Upper lobe of right lung (tissue), 1 donor: ENCODE measurements at regions not wholly inside any gene's neighbourhood (a gene's known extent, or its start where the extent isn't known, plus 50 kb on each side); places are given as distances from the start of the nearest gene placed in this dataset.

ENCODE experiments used
- ATAC-seq: fragments of 200-7000 bp; cut with Tn5 transposase; one replicate; pipeline ENCODE4 v1.9.1; 2020; ENCODE audit warnings: mild to moderate bottlenecking, moderate library complexity
- DNase-seq: peaks from one replicate; pipeline ENCODE4 v3.0.0-alpha.2; 2020
- H3K27ac ChIP-seq: fragments of 200-600 bp; one replicate; pipeline ENCODE4 v1.8.0; 2022
- H3K27me3 ChIP-seq: fragments of 200-600 bp; one replicate; pipeline ENCODE4 v1.8.0; 2022; ENCODE audit warnings: mild to moderate bottlenecking
- H3K36me3 ChIP-seq: fragments of 200-600 bp; one replicate; pipeline ENCODE4 v1.8.0; 2022
- H3K4me1 ChIP-seq: fragments of 200-600 bp; one replicate; pipeline ENCODE4 v1.8.0; 2022
- H3K4me3 ChIP-seq: fragments of 200-600 bp; one replicate; pipeline ENCODE4 v1.8.0; 2022; ENCODE audit warnings: mild to moderate bottlenecking
- H3K9me3 ChIP-seq: fragments of 200-600 bp; one replicate; pipeline ENCODE4 v1.8.0; 2022
- CTCF ChIP-seq: fragments of 200-600 bp; IDR thresholded peaks from one replicate; pipeline ENCODE4 v1.8.0; 2022; ENCODE audit warnings: antibody characterized with exemption
- intact Hi-C: fragments of 100-400 bp; cut with DNase I; formaldehyde crosslinking; loops from one replicate; pipeline ENCODE4 v1.11.0; 2022
- donor health status: DM: no; HTN: yes; CAD: no; lungs with severe emphysema.

GRCh38 chr13:90706631-90707030 is 640.9 kb upstream of the MIR17HG start:
- intact Hi-C loops = no loop called here
- ATAC-seq (no peak), DNase-seq (no peak)
- Histone ChIP-seq H3K27ac (no peak overlapping the region), H3K4me1 (no peaks in the 10 kb centered on the region), H3K9me3 (no peaks in the 10 kb centered on the region), H3K27me3 (no peaks in the 10 kb centered on the region), H3K4me3 (no peak overlapping the region), H3K36me3 (no peaks in the 10 kb centered on the region)
- no peak for TF ChIP-seq CTCF

GRCh38 chr13:90708128-90708527 is 639.4 kb upstream of the MIR17HG start:
- intact Hi-C loops = no loop called here
- no peaks in the 10 kb centered on the region for H3K4me1 ChIP-seq
- no peaks in the 10 kb centered on the region for H3K36me3 ChIP-seq
- H3K9me3 ChIP-seq = no peaks in the 10 kb centered on the region
- H3K27ac ChIP-seq = no peak overlapping the region
- ATAC-seq (no peak), DNase-seq (no peak)
- H3K4me3 ChIP-seq = no peak overlapping the region
- no peaks in the 10 kb centered on the region for H3K27me3 ChIP-seq
- TF ChIP-seq CTCF = no peak

- DNase-seq = no peak
- Histone ChIP-seq H3K4me3 (no peak overlapping the region), H3K27ac (no peak overlapping the region), H3K36me3 (no peaks in the 10 kb centered on the region), H3K9me3 (no peaks in the 10 kb centered on the region), H3K27me3 (no peaks in the 10 kb centered on the region), H3K4me1 (no peaks in the 10 kb centered on the region)
- intact Hi-C loops = no loop called here
- no peak for TF ChIP-seq CTCF
- no peak for ATAC-seq
Measured at GRCh38 chr13:90709319-90709718, 638.2 kb upstream of the MIR17HG start.

- H3K27me3 ChIP-seq = no peaks in the 10 kb centered on the region
- TF ChIP-seq CTCF = no peak
- H3K4me1 ChIP-seq = no peaks in the 10 kb centered on the region
- no peak overlapping the region for H3K27ac ChIP-seq
- H3K4me3 ChIP-seq = no peak overlapping the region
- ATAC-seq (no peak), DNase-seq (no peak)
- intact Hi-C loops = no loop called here
- no peaks in the 10 kb centered on the region for H3K9me3 ChIP-seq
- H3K36me3 ChIP-seq = no peaks in the 10 kb centered on the region
Measured at GRCh38 chr13:90710164-90710759, 637.2 kb upstream of the MIR17HG start.

GRCh38 chr13:90713441-90714133 is 633.9 kb upstream of the MIR17HG start:
- ATAC-seq (peak; percentile 89), DNase-seq (no peak)
- no peaks in the 10 kb centered on the region for H3K27me3 ChIP-seq
- H3K4me1 ChIP-seq = peaks cover 7% of the 10 kb centered on the region
- intact Hi-C loops = no loop called here
- H3K36me3 ChIP-seq = no peaks in the 10 kb centered on the region
- H3K27ac ChIP-seq = no peak overlapping the region
- no peaks in the 10 kb centered on the region for H3K9me3 ChIP-seq
- no peak for TF ChIP-seq CTCF
- H3K4me3 ChIP-seq = no peak overlapping the region
